ENCODE measurements at regions not wholly inside any gene's neighbourhood (a gene's known extent, or its start where the extent isn't known, plus 50 kb on each side); places are given as distances from the start of the nearest gene placed in this dataset.

DNA sequence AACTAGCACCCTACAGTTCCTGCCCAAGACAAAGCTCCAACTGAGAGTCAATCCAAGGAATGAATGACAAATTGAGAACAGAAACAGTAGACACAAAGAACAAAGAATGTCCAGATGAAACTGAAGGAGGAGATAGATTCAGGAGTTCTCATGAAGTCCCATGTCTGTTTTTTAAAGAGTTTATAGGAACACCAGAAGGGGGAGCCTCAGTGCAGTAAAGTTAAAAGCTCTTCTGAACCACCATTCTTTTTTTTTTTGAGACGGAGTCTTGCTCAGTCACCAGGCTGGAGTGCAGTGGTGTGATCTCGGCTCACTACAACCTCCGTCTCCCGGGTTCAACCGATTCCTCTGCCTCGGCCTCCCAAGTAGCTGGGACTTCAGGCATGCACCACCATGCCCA, 323.6 kb downstream of the MRPL39 start:
- Histone ChIP-seq H3K14ac (ENCODE audit: insufficient read length) (no peak overlapping the region), H3K27me3 (replicated peaks in 1 of 4; ENCODE audit: control insufficient read depth in 3 of 4, extremely low read depth in 1 of 4, insufficient read depth in 3 of 4, low read length in 3 of 4) (no peaks in the 10 kb centered on the region), H3K23me2 (ENCODE audit: low read depth, low read length) (no peaks in the 10 kb centered on the region), H3K4me1 (replicated peaks in 1 of 4; ENCODE audit: control insufficient read depth in 3 of 4, insufficient read depth in 4 of 4, low read length in 3 of 4) (peaks cover 0 to 3% (median 0%) of the 10 kb centered on the region in 4 experiments; a peak in 1 of 7 replicates), H4K8ac (ENCODE audit: extremely low read depth, insufficient read depth, low read length) (no peak overlapping the region), H2BK20ac (ENCODE audit: low read length) (no peak overlapping the region), H3K18ac (ENCODE audit: extremely low read depth, low read length) (no peak overlapping the region), H3K9ac (replicated peaks in 1 of 4; ENCODE audit: extremely low read depth in 1 of 4, low read depth in 3 of 4, low read length in 3 of 4) (no peak overlapping the region), H3K4me3 (ENCODE audit: extremely low read depth in 1 of 4, insufficient read depth in 2 of 4, low read depth in 3 of 4, low read length in 4 of 4) (no peak overlapping the region), H2AK5ac (ENCODE audit: low read depth, low read length) (no peak overlapping the region), H3K4ac (replicated peaks; ENCODE audit: insufficient read length, low read depth, low read length) (no peak overlapping the region), H3K9me3 (ENCODE audit: insufficient read depth in 2 of 2, low read depth in 1 of 2, low read length in 1 of 2) (no peaks in the 10 kb centered on the region), H4K20me1 (replicated peaks in 1 of 2; ENCODE audit: control insufficient read depth in 1 of 2, insufficient read depth in 2 of 2, low read length in 2 of 2) (no peaks in the 10 kb centered on the region), H2BK5ac (ENCODE audit: low read depth, low read length) (no peak overlapping the region), H3K27ac (ENCODE audit: low read depth, low read length) (no peak overlapping the region), H3K23ac (ENCODE audit: insufficient read length) (no peak overlapping the region), H3K79me2 (ENCODE audit: control insufficient read depth in 1 of 2, insufficient read depth in 2 of 2, low read length in 2 of 2) (no peaks in the 10 kb centered on the region), H3K56ac (replicated peaks; ENCODE audit: insufficient read length, low read depth, low read length) (no peak overlapping the region), H2BK120ac (replicated peaks; ENCODE audit: low read depth, low read length) (no peak overlapping the region), H2AFZ (ENCODE audit: low read length) (no peak overlapping the region), H4K5ac (ENCODE audit: insufficient read length, low read depth, low read length) (no peak overlapping the region), H3K79me1 (ENCODE audit: low read depth, low read length) (no peaks in the 10 kb centered on the region), H3K36me3 (ENCODE audit: control insufficient read depth in 2 of 4, insufficient read depth in 4 of 4, low read length in 3 of 4) (no peaks in the 10 kb centered on the region), H2BK15ac (ENCODE audit: low read length) (no peak overlapping the region), H3K4me2 (ENCODE audit: insufficient read depth in 1 of 2, low read depth in 2 of 2, low read length in 2 of 2) (no peak overlapping the region), H4K91ac (replicated peaks; ENCODE audit: insufficient read length, low read length) (no peak overlapping the region), H2BK12ac (ENCODE audit: low read depth, low read length) (no peak overlapping the region)
- CTCF ChIA-PET (ENCODE audit: partially characterized antibody): interaction anchor here (0.6 to 2.2 kb wide), 28 partner anchors 9 to 684 kb away, joined by 3 to 23 read pairs (median 4); no protein-coding TSS in a partner anchor
- POLR2A ChIA-PET (ENCODE audit: partially characterized antibody): no interaction called here
- TF ChIP-seq, protein P1, sequence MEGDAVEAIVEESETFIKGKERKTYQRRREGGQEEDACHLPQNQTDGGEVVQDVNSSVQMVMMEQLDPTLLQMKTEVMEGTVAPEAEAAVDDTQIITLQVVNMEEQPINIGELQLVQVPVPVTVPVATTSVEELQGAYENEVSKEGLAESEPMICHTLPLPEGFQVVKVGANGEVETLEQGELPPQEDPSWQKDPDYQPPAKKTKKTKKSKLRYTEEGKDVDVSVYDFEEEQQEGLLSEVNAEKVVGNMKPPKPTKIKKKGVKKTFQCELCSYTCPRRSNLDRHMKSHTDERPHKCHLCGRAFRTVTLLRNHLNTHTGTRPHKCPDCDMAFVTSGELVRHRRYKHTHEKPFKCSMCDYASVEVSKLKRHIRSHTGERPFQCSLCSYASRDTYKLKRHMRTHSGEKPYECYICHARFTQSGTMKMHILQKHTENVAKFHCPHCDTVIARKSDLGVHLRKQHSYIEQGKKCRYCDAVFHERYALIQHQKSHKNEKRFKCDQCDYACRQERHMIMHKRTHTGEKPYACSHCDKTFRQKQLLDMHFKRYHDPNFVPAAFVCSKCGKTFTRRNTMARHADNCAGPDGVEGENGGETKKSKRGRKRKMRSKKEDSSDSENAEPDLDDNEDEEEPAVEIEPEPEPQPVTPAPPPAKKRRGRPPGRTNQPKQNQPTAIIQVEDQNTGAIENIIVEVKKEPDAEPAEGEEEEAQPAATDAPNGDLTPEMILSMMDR (IDR thresholded peaks at IDR 0.05; ENCODE audit: control extremely low read depth in 1 of 3, insufficient read depth in 1 of 3, low read depth in 1 of 3, low read length in 3 of 3): peak in 2 of 3 experiments; percentile 20 to 40; a peak in 2 of 4 replicates
- TF ChIP-seq RAD21 (IDR thresholded peaks at IDR 0.05 in 1 of 2, conservative IDR thresholded peaks at IDR 0.05 in 1 of 2; ENCODE audit: low read depth in 2 of 2, low read length in 2 of 2): peak; percentile 55 to 58; a peak in 3 of 4 replicates
- TF ChIP-seq RNF2 (IDR thresholded peaks at IDR 0.05; ENCODE audit: borderline replicate concordance, low read depth, low read length, missing control alignments, poor library complexity, severe bottlenecking): no peak
- FAIRE-seq: peak; percentile 73
- no peak for DNase-seq (ENCODE audit: low read depth in 1 of 2, low spot score in 2 of 2)
- 66% methylated on average over 6 of the region's 6 CpGs; no CpG with 5 or more reads in 1 of the 2 experiments for WGBS, 2 experiments (ENCODE audit: extremely low coverage in 1 of 2, insufficient coverage in 1 of 2, insufficient read length in 1 of 2, insufficient replicate concordance in 2 of 2, low coverage in 1 of 2, low lambda C conversion rate in 2 of 2, missing lambda C conversion rate in 1 of 2)
